Neuronal stem cell (in vitro differentiated cells): ENCODE measurements at regions not wholly inside any gene's neighbourhood (a gene's known extent, or its start where the extent isn't known, plus 50 kb on each side); places are given as distances from the start of the nearest gene placed in this dataset.
"Not testable (repeated sequence)": the region's sequence is repeated elsewhere in the genome, so short reads cannot be mapped to it uniquely, and the experiment has no call there.

Source experiments
- DNase-seq: peaks from one replicate; pipeline ENCODE4 v3.0.0-alpha.2; 2013; ENCODE audit warnings: low spot score
- H2AFZ ChIP-seq: one replicate; pipeline ENCODE4 v1.6.1; 2013; ENCODE audit warnings: mild to moderate bottlenecking, low read length, inconsistent platforms
- H2AK5ac ChIP-seq: 2 replicates; pipeline ENCODE4 v1.6.1; 2013; ENCODE audit warnings: low read depth, mild to moderate bottlenecking, inconsistent platforms, low read length, moderate library complexity, mixed read lengths
- H2BK120ac ChIP-seq: 2 replicates; pipeline ENCODE4 v1.6.1; 2013; ENCODE audit warnings: low read depth, mild to moderate bottlenecking, inconsistent platforms, low read length, moderate library complexity, mixed read lengths
- H2BK12ac ChIP-seq: one replicate; pipeline ENCODE4 v1.6.1; 2013; ENCODE audit warnings: low read length, inconsistent platforms
- H2BK15ac ChIP-seq: 2 replicates; pipeline ENCODE4 v1.6.1; 2013; ENCODE audit warnings: mild to moderate bottlenecking, low read length, inconsistent platforms, mixed read lengths
- H2BK5ac ChIP-seq: one replicate; pipeline ENCODE4 v1.6.1; 2013; ENCODE audit warnings: inconsistent platforms, mild to moderate bottlenecking, low read length, moderate library complexity
- H3K14ac ChIP-seq: one replicate; pipeline ENCODE4 v1.6.1; 2013; ENCODE audit warnings: low read length, inconsistent platforms
- H3K18ac ChIP-seq: 2 replicates; pipeline ENCODE4 v1.6.1; 2013; ENCODE audit warnings: low read length, inconsistent platforms
- H3K23ac ChIP-seq: 2 replicates; pipeline ENCODE4 v1.6.1; 2013; ENCODE audit warnings: low read depth, mild to moderate bottlenecking, mixed read lengths, low read length, inconsistent platforms; ENCODE audit not compliant: poor library complexity
- H3K27ac ChIP-seq: replicated peaks from 3 replicates; pipeline ENCODE4 v1.5.1; 2013; ENCODE audit warnings: low read length, inconsistent platforms
- H3K27me3 ChIP-seq, 3 experiments: 2 replicates each; pipeline ENCODE4 v1.6.1; 2013; ENCODE audit warnings: low read length in 3 of 3, mild to moderate bottlenecking in 2 of 3, inconsistent platforms in 1 of 3, low read depth in 1 of 3, mixed read lengths in 1 of 3, moderate library complexity in 1 of 3; ENCODE audit not compliant: control insufficient read depth in 3 of 3, insufficient read depth in 3 of 3
- H3K36me3 ChIP-seq, 2 donors: replicated peaks in 1 of 2; 2 replicates each; pipeline ENCODE4 v1.6.1; 2013; ENCODE audit warnings: low read length in 2 of 2; ENCODE audit not compliant: control insufficient read depth in 2 of 2, insufficient read depth in 2 of 2
- H3K4ac ChIP-seq: 2 replicates; pipeline ENCODE4 v1.6.1; 2013; ENCODE audit warnings: inconsistent platforms, mild to moderate bottlenecking, low read length, moderate library complexity
- H3K4me1 ChIP-seq, 2 donors: 1 replicate in 1 of 2; 2 replicates in 1 of 2; pipeline ENCODE4 v1.6.1; 2013; ENCODE audit warnings: low read length in 2 of 2, low read depth in 1 of 2; ENCODE audit not compliant: control insufficient read depth in 2 of 2, insufficient read depth in 1 of 2
- H3K4me2 ChIP-seq: one replicate; pipeline ENCODE4 v1.6.1; 2013; ENCODE audit warnings: mild to moderate bottlenecking, low read length, inconsistent platforms; ENCODE audit not compliant: insufficient read depth, poor library complexity, severe bottlenecking
- H3K4me3 ChIP-seq, 2 donors: 2 replicates each; pipeline ENCODE4 v1.5.1; 2013; ENCODE audit warnings: low read length in 2 of 2, mild to moderate bottlenecking in 2 of 2, inconsistent platforms in 1 of 2, moderate library complexity in 1 of 2
- H3K79me1 ChIP-seq: one replicate; pipeline ENCODE4 v1.6.1; 2013; ENCODE audit warnings: low read depth, mild to moderate bottlenecking, inconsistent platforms, low read length, moderate library complexity
- H3K9ac ChIP-seq: one replicate; pipeline ENCODE4 v1.6.1; 2013; ENCODE audit warnings: mild to moderate bottlenecking, low read depth, low read length, inconsistent platforms; ENCODE audit not compliant: poor library complexity
- H3K9me3 ChIP-seq, 2 donors: replicated peaks in 1 of 2; 2 replicates each; pipeline versions ENCODE3 to v1.6.1; 2013; ENCODE audit warnings: low read length in 2 of 2, mild to moderate bottlenecking in 2 of 2, inconsistent platforms in 1 of 2, low read depth in 1 of 2, mixed read lengths in 1 of 2, moderate library complexity in 1 of 2; ENCODE audit not compliant: control insufficient read depth in 2 of 2, insufficient read depth in 1 of 2
- H4K8ac ChIP-seq: one replicate; pipeline ENCODE4 v1.6.1; 2013; ENCODE audit warnings: low read depth, mild to moderate bottlenecking, inconsistent platforms, low read length, moderate library complexity
- H4K91ac ChIP-seq: one replicate; pipeline ENCODE4 v1.6.1; 2013; ENCODE audit warnings: low read length, low read depth, mild to moderate bottlenecking, inconsistent platforms; ENCODE audit not compliant: poor library complexity
- WGBS, 2 donors: extraction: QIAGEN DNeasy Blood & Tissue Kit; methylation state at CpG; one replicate each; pipeline ENCODE4 v1.1.7; 2013; ENCODE audit warnings: missing lambda C conversion rate in 2 of 2, mixed read lengths in 1 of 2; ENCODE audit not compliant: insufficient read length in 2 of 2, insufficient replicate concordance in 1 of 2; ENCODE audit errors: extremely low coverage in 2 of 2; 5-methylcytosine and 5-hydroxymethylcytosine counted together

DNA sequence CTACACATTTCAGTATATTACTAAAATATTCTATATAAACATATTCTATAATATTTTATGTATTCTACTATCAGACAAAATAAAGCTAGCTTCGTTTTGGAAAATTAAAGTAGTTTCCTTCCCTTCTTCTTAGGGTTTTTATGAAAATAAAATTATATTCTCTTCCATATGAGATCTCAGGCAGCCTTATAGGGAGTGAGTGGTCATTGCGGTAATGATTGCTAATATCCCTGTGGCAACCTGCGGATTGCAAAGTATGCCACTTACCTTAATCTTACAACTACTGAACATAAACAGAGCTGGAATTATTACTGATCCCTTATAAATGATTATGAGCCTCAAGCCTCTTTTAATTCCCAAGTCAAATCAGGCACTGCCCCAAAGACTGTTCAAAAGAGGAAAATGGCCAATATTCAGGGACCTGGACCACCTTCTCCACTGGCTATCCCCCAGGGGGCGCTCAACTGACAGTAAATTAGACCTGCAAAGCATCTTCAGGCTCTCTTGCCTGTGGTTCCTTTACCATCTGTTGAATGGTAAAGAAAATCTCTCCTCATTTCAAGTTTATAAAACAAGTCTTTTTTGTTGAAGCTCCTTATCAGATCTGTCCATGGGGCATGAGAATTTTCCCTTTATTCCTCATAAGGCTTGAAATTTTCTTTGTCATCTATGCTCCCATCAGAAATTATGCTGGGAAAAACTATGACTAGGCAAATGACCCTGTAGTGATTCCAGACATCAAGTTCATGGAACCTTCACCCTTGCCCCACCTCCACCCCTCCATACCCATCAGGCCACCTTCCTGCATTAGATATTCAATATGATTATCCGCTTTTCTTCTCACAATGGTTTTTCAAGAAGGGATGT, 163.9 kb downstream of the CEMIP2 start:
- Histone ChIP-seq H2AK5ac (no peak overlapping the region), H4K8ac (no peak overlapping the region), H3K36me3 (no peaks in the 10 kb centered on the region), H3K27me3 (no peaks in the 10 kb centered on the region), H2AFZ (no peak overlapping the region), H3K9me3 (no peaks in the 10 kb centered on the region), H3K79me1 (no peaks in the 10 kb centered on the region), H3K4me2 (no peak overlapping the region), H3K4me1 (peaks cover 0 to 2% of the 10 kb centered on the region in 2 donors), H3K14ac (no peak overlapping the region), H2BK12ac (no peak overlapping the region), H3K23ac (no peak overlapping the region), H4K91ac (no peak overlapping the region), H3K4ac (no peak overlapping the region), H2BK120ac (no peak overlapping the region), H3K18ac (no peak overlapping the region), H3K4me3 (no peak overlapping the region), H2BK15ac (no peak overlapping the region), H3K27ac (no peak overlapping the region), H3K9ac (no peak overlapping the region), H2BK5ac (no peak overlapping the region)
- peak; percentile 62 for DNase-seq
- no CpG with 5 or more reads among the region's 5 CpGs for WGBS, 2 donors

DNA sequence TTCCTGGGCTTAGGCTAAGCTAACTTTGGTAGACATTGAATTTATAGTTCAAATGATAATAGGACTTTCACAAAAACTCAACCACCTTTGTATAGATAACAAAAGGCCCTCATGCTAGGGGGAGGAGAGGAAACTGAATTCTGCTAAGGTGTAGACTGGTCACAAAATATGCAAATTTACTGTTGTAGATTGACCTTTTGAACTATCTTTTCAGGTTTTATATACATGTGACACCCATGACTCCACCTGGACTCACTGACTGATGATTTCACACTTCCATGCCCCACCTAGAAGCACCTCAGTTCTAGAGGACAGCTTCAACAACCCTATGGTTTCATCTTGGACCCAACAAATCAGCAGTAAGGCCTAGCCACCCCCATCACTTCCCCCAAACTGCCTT, 165.7 kb downstream of the CEMIP2 start:
- H3K27me3 ChIP-seq: no peaks in the 10 kb centered on the region
- no peak overlapping the region for H3K4ac ChIP-seq

DNA sequence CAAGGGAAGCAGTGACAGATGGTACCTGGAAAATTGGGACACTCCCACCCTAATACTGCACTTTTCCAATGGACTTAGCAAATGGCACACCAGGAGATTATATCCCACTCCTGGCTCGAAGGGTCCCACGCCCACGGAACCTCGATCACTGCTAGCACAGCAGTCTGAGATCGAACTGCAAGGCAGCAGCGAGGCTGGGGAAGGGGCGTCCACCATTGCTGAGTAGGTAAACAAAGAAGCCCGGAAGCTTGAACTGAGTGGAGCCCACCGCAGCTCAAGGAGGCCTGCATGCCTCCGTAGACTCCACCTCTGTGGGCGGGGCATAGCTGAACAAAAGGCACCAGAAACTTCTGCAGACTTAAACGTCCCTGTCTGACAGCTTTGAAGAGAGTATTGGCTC, 172.6 kb downstream of the CEMIP2 start:
- not testable (repeated sequence) for H3K36me3 ChIP-seq, H4K8ac ChIP-seq, H2BK12ac ChIP-seq, H2BK15ac ChIP-seq, H3K4ac ChIP-seq, DNase-seq, H3K9ac ChIP-seq, H3K14ac ChIP-seq, H2AK5ac ChIP-seq, H4K91ac ChIP-seq, H3K4me2 ChIP-seq, H3K4me3 ChIP-seq, H3K27me3 ChIP-seq, H3K18ac ChIP-seq, H3K79me1 ChIP-seq, H3K27ac ChIP-seq, H3K9me3 ChIP-seq, H3K4me1 ChIP-seq, H2BK120ac ChIP-seq, H2AFZ ChIP-seq, H2BK5ac ChIP-seq, H3K23ac ChIP-seq
- WGBS, 2 donors: no CpG with 5 or more reads among the region's 12 CpGs

More for the DNA sequence above, 165.7 kb downstream of the CEMIP2 start:
- no peak overlapping the region for H2BK120ac ChIP-seq
- H3K27ac ChIP-seq: no peak overlapping the region
- DNase-seq: no peak
- H2BK5ac ChIP-seq: no peak overlapping the region
- H3K18ac ChIP-seq: no peak overlapping the region
- no peak overlapping the region for H4K8ac ChIP-seq
- H3K9me3 ChIP-seq: no peaks in the 10 kb centered on the region
- H2AFZ ChIP-seq: no peak overlapping the region
- no peaks in the 10 kb centered on the region for H3K36me3 ChIP-seq
- H3K4me3 ChIP-seq: no peak overlapping the region
- H3K79me1 ChIP-seq: no peaks in the 10 kb centered on the region
- H3K23ac ChIP-seq: no peak overlapping the region
- H2BK15ac ChIP-seq: no peak overlapping the region
- no peak overlapping the region for H2AK5ac ChIP-seq
- H3K9ac ChIP-seq: no peak overlapping the region
- H2BK12ac ChIP-seq: no peak overlapping the region
- H4K91ac ChIP-seq: no peak overlapping the region
- no peak overlapping the region for H3K4me2 ChIP-seq
- no peaks in the 10 kb centered on the region for H3K4me1 ChIP-seq
- H3K14ac ChIP-seq: no peak overlapping the region

DNA sequence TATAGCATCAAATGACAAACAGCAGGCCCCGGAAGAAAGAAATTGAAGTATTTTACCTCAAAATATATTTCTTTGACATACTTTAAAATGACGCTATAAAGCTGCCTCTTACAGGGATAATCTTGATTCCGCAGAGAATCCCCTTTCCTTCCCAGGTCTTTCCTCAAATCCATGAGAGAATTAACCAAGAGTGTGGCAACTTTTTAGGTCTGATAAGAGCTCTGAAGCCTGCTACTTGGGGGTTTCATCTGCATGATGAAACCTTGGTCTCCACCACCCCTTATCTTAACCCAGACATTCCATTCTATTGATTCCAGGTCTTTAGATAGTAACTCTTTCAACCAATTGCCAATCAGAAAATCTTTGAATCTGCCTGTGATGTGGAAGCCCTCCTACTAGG, 173.8 kb downstream of the CEMIP2 start:
- no peaks in the 10 kb centered on the region for H3K79me1 ChIP-seq
- WGBS, 2 donors: no CpG with 5 or more reads among the region's 3 CpGs
- H3K4me3 ChIP-seq: no peak overlapping the region

More for the DNA sequence above, 173.8 kb downstream of the CEMIP2 start:
- no peak overlapping the region for H3K4ac ChIP-seq
- H4K91ac ChIP-seq: no peak overlapping the region
- no peaks in the 10 kb centered on the region for H3K27me3 ChIP-seq
- no peak overlapping the region for H4K8ac ChIP-seq
- no peaks in the 10 kb centered on the region for H3K9me3 ChIP-seq
- H2BK15ac ChIP-seq: no peak overlapping the region
- no peaks in the 10 kb centered on the region for H3K36me3 ChIP-seq
- H3K4me1 ChIP-seq: no peaks in the 10 kb centered on the region
- H3K27ac ChIP-seq: no peak overlapping the region
- H3K18ac ChIP-seq: no peak overlapping the region
- H3K4me2 ChIP-seq: no peak overlapping the region
- no peak overlapping the region for H2BK120ac ChIP-seq
- H3K23ac ChIP-seq: no peak overlapping the region
- no peak overlapping the region for H2BK12ac ChIP-seq
- H2AFZ ChIP-seq: no peak overlapping the region
- H2AK5ac ChIP-seq: no peak overlapping the region
- H3K14ac ChIP-seq: no peak overlapping the region
- H2BK5ac ChIP-seq: no peak overlapping the region
- no peak for DNase-seq
- H3K9ac ChIP-seq: no peak overlapping the region
